HCT116 (cell line): ENCODE measurements at regions not wholly inside any gene's neighbourhood (a gene's known extent, or its start where the extent isn't known, plus 50 kb on each side); places are given as distances from the start of the nearest gene placed in this dataset.

ENCODE experiments used
- ATAC-seq: fragments of 200-7000 bp; cut with Tn5 transposase; 2 replicates; pipeline ENCODE4 v1.9.1; 2020; ENCODE audit warnings: mild to moderate bottlenecking, moderate library complexity
- BruUV-seq: library from RNA; stranded (reverse); fragments of 400-500 nt; replicated peaks from 2 replicates; lab custom pipeline; 2021; lab: Mats Ljungman, UMichigan
- CTCF ChIA-PET: fragments of 300-600 bp; sonication (Branson Sonifier 250); formaldehyde crosslinking; loops from one replicate; lab custom pipeline; 2021; ENCODE audit warnings: antibody characterized with exemption; lab: Charles Lee
- POLR2A ChIA-PET: fragments of 300-600, 350-600 bp; sonication (Branson Sonifier 250); formaldehyde crosslinking; loops from one replicate; lab custom pipeline; 2021; ENCODE audit warnings: antibody characterized with exemption; lab: Charles Lee
- RAD21 ChIA-PET, 2 experiments: fragments of 300-600 bp; sonication (Branson Sonifier 250); formaldehyde crosslinking; loops; one replicate each; lab custom pipeline; 2023; ENCODE audit warnings: low total read pairs in 2 of 2; ENCODE audit not compliant: uncharacterized antibody in 2 of 2, unreplicated experiment in 2 of 2, low non-redundant PET in 1 of 2; lab: Charles Lee
- DNase-seq: peaks from one replicate; pipeline ENCODE4 v3.0.0-alpha.2; 2010; ENCODE audit warnings: low read depth, low spot score
- H2AFZ ChIP-seq: fragments of 200-600 bp; shearing (Covaris generic), sonication (generic); 2 replicates; pipeline ENCODE4 v1.6.1; 2017; ENCODE audit warnings: low read depth, mixed run types, mixed read lengths, antibody characterized with exemption, low read length; ENCODE audit not compliant: poor library complexity, severe bottlenecking
- H3K27ac ChIP-seq: 2 replicates; pipeline ENCODE4 v1.5.1; 2012; ENCODE audit warnings: low read depth, low read length
- H3K27me3 ChIP-seq: fragments of 200-600 bp; sonication (generic); 2 replicates; pipeline ENCODE4 v1.6.1; 2016; ENCODE audit warnings: mixed run types, low read length, mixed read lengths; ENCODE audit not compliant: insufficient read depth
- H3K36me3 ChIP-seq, 2 experiments: fragments of 200-500 bp in 1 of 2; fragments of 200-600 bp in 1 of 2; sonication (Bioruptor generic) in 1 of 2; sonication (generic) in 1 of 2; 2 replicates each; pipeline versions ENCODE4 v1.5.1 to v1.6.1; 2014 to 2016; ENCODE audit warnings: low read length in 2 of 2, inconsistent platforms in 1 of 2, mixed read lengths in 1 of 2, mixed run types in 1 of 2; ENCODE audit not compliant: insufficient read depth in 2 of 2, control insufficient read depth in 1 of 2
- H3K4me1 ChIP-seq, 2 experiments: fragments of 200-600 bp in 1 of 2; sonication (generic) in 1 of 2; 2 replicates each; pipeline versions ENCODE4 v1.5.1 to v1.6.1; 2012 to 2017; ENCODE audit warnings: low read length in 2 of 2, inconsistent platforms in 1 of 2, mild to moderate bottlenecking in 1 of 2, mixed read lengths in 1 of 2, mixed run types in 1 of 2, moderate library complexity in 1 of 2; ENCODE audit not compliant: insufficient read depth in 2 of 2, control insufficient read depth in 1 of 2
- H3K4me2 ChIP-seq: fragments of 200-600 bp; sonication (generic); 2 replicates; pipeline ENCODE4 v1.6.1; 2017; ENCODE audit warnings: mixed run types, low read length, mixed read lengths
- H3K4me3 ChIP-seq, 2 experiments: fragments of 200-600 bp in 1 of 2; sonication (generic) in 1 of 2; replicated peaks in 1 of 2; 2 replicates each; pipeline ENCODE4 v1.5.1; 2011 to 2016; ENCODE audit warnings: low read length in 2 of 2, control low read depth in 1 of 2, low read depth in 1 of 2, mild to moderate bottlenecking in 1 of 2, mixed read lengths in 1 of 2, mixed run types in 1 of 2
- H3K79me2 ChIP-seq: fragments of 200-600 bp; sonication (generic); 2 replicates; pipeline ENCODE4 v1.6.1; 2017; ENCODE audit warnings: mild to moderate bottlenecking, mixed run types, low read length, moderate library complexity, mixed read lengths; ENCODE audit not compliant: insufficient read depth
- H3K9ac ChIP-seq: fragments of 200-600 bp; sonication (generic); 2 replicates; pipeline ENCODE4 v1.6.1; 2016; ENCODE audit warnings: low read length, mixed read lengths
- H3K9me2 ChIP-seq: fragments of 200-600 bp; sonication (generic), shearing (Covaris generic); 2 replicates; pipeline ENCODE4 v1.6.1; 2017; ENCODE audit warnings: mixed run types, mild to moderate bottlenecking, moderate library complexity; ENCODE audit not compliant: insufficient read depth
- H3K9me3 ChIP-seq, 2 experiments: fragments of 200-500 bp in 1 of 2; fragments of 200-600 bp in 1 of 2; sonication (Bioruptor generic) in 1 of 2; sonication (generic) in 1 of 2; 2 replicates each; pipeline ENCODE4 v1.6.1; 2014 to 2017; ENCODE audit warnings: low read length in 2 of 2, mixed read lengths in 2 of 2, inconsistent platforms in 1 of 2, low read depth in 1 of 2, mild to moderate bottlenecking in 1 of 2, mixed run types in 1 of 2, moderate library complexity in 1 of 2; ENCODE audit not compliant: control insufficient read depth in 1 of 2, insufficient read depth in 1 of 2
- H4K20me1 ChIP-seq: fragments of 200-600 bp; sonication (generic), shearing (Covaris generic); 2 replicates; pipeline ENCODE4 v1.6.1; 2017; ENCODE audit warnings: mixed run types, mild to moderate bottlenecking, moderate library complexity; ENCODE audit not compliant: insufficient read depth
- CBX3 ChIP-seq: IDR thresholded peaks from 2 replicates; pipeline ENCODE4 v1.6.1; 2012; ENCODE audit warnings: low read depth
- EGR1 ChIP-seq: IDR thresholded peaks from 2 replicates; pipeline ENCODE4 v1.6.1; 2012; ENCODE audit warnings: low read depth
- EZH2phosphoT487 ChIP-seq: fragments of 200-600 bp; IDR thresholded peaks from 2 replicates; pipeline ENCODE4 v1.6.1; 2018; ENCODE audit warnings: antibody characterized with exemption, borderline replicate concordance
- FOSL1 ChIP-seq: IDR thresholded peaks from 2 replicates; pipeline ENCODE4 v1.6.1; 2012; ENCODE audit warnings: low read depth
- POLR2A ChIP-seq: IDR thresholded peaks from 2 replicates; pipeline ENCODE4 v1.7.0; 2011; ENCODE audit warnings: borderline replicate concordance; ENCODE audit not compliant: insufficient read depth, insufficient read length; ENCODE audit errors: extremely low read depth
- RAD21 ChIP-seq: IDR thresholded peaks from 2 replicates; pipeline ENCODE4 v1.6.1; 2012; ENCODE audit warnings: low read depth, mild to moderate bottlenecking
- SP1 ChIP-seq: IDR thresholded peaks from 2 replicates; pipeline ENCODE4 v1.6.1; 2012; ENCODE audit warnings: low read depth
- YY1 ChIP-seq: IDR thresholded peaks from 2 replicates; pipeline ENCODE4 v1.6.1; 2011; ENCODE audit warnings: low read length, low read depth, moderate library complexity, mild to moderate bottlenecking; ENCODE audit not compliant: insufficient replicate concordance; ENCODE audit errors: extremely low read depth
- ZNF274 ChIP-seq: fragments of 200-500 bp; sonication (Bioruptor generic); IDR thresholded peaks from 2 replicates; pipeline ENCODE4 v1.6.1; 2014; ENCODE audit warnings: mild to moderate bottlenecking, low read depth, low read length, inconsistent platforms
- intact Hi-C: fragments of 100-400 bp; cut with micrococcal nuclease; formaldehyde crosslinking; loops from 2 replicates; pipeline ENCODE4 v1.10.0; 2022
- TF ChIP-seq, protein P1 (sequence below): IDR thresholded peaks from 2 replicates; pipeline ENCODE4 v1.6.1; 2012
- TF ChIP-seq, protein P2 (sequence below): IDR thresholded peaks from 2 replicates; pipeline ENCODE4 v1.6.1; 2011; ENCODE audit warnings: mild to moderate bottlenecking, low read length, moderate library complexity; ENCODE audit not compliant: insufficient replicate concordance; ENCODE audit errors: extremely low read depth

DNA sequence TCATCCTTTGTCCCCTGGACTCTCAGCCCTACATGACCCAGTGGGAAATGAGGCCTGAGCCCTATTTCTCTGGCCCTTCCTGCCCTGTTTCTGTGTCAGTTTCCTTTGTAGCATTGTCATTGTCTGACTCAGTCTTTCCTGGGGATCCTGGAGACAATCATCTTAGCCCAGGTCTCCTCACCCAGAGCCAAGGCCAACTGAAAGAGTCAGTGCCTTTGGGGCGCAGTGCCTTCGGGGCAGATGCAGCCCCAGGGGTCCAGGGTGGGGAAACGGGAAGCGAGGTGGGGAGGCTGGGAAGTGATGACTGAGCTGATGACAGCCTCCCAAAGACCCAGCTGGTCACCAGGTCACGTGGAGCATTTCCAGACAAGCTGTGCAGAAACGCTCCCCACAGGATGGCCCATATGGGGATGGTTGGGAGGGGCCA, 93.3 kb upstream of the SULF2 start:
- Histone ChIP-seq H3K4me3 (no peak overlapping the region), H3K36me3 (no peaks in the 10 kb centered on the region), H3K79me2 (no peaks in the 10 kb centered on the region), H3K27ac (no peak overlapping the region), H2AFZ (no peak overlapping the region), H3K9ac (no peak overlapping the region), H3K9me2 (no peaks in the 10 kb centered on the region), H3K4me2 (no peak overlapping the region), H4K20me1 (no peaks in the 10 kb centered on the region), H3K4me1 (peaks cover 0 to 3% of the 10 kb centered on the region in 2 experiments; a peak in 1 of 4 replicates), H3K27me3 (peaks cover 10% of the 10 kb centered on the region; the same call in 1 of the 2 replicates), H3K9me3 (no peaks in the 10 kb centered on the region)
- no peak for DNase-seq
- ATAC-seq = no peak
- CTCF ChIA-PET = no interaction called here
- no TSS peak for BruUV-seq
- intact Hi-C loops = no loop called here
- POLR2A ChIA-PET = no interaction called here
- RAD21 ChIA-PET = interaction anchor here in 1 of 2 experiments (0.7 kb wide), 1 partner anchor 405 kb away, joined by 3 read pairs; no protein-coding TSS in a partner anchor
- TF ChIP-seq POLR2A (no peak), CBX3 (no peak), EZH2phosphoT487 (no peak), FOSL1 (no peak), RAD21 (no peak), EGR1 (no peak), SP1 (no peak), YY1 (no peak), ZNF274 (no peak)
- TF ChIP-seq, protein P1, sequence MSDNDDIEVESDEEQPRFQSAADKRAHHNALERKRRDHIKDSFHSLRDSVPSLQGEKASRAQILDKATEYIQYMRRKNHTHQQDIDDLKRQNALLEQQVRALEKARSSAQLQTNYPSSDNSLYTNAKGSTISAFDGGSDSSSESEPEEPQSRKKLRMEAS = no peak
- TF ChIP-seq, protein P2, sequence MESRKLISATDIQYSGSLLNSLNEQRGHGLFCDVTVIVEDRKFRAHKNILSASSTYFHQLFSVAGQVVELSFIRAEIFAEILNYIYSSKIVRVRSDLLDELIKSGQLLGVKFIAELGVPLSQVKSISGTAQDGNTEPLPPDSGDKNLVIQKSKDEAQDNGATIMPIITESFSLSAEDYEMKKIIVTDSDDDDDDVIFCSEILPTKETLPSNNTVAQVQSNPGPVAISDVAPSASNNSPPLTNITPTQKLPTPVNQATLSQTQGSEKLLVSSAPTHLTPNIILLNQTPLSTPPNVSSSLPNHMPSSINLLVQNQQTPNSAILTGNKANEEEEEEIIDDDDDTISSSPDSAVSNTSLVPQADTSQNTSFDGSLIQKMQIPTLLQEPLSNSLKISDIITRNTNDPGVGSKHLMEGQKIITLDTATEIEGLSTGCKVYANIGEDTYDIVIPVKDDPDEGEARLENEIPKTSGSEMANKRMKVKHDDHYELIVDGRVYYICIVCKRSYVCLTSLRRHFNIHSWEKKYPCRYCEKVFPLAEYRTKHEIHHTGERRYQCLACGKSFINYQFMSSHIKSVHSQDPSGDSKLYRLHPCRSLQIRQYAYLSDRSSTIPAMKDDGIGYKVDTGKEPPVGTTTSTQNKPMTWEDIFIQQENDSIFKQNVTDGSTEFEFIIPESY = no peak
